AG04450 (cell line): ENCODE measurements at regions not wholly inside any gene's neighbourhood (a gene's known extent, or its start where the extent isn't known, plus 50 kb on each side); places are given as distances from the start of the nearest gene placed in this dataset.

Experiments used
- CTCF ChIA-PET: fragments of 300-600, 350-600 bp; formaldehyde crosslinking; extraction: SDS; loops from one replicate; lab custom pipeline; 2022; ENCODE audit warnings: antibody characterized with exemption, inconsistent platforms; lab: Charles Lee
- POLR2A ChIA-PET: fragments of 350-600 bp; formaldehyde crosslinking; extraction: SDS; loops from one replicate; lab custom pipeline; 2021; ENCODE audit warnings: antibody characterized with exemption, inconsistent platforms; lab: Yijun Ruan, JAX
- DNase-seq: peaks from one replicate; pipeline ENCODE4 v3.0.0-alpha.2; 2011; ENCODE audit warnings: low read depth, low spot score
- H3K27ac ChIP-seq: one replicate; pipeline ENCODE4 v1.5.1; 2012; ENCODE audit warnings: low read depth, low read length, control low read depth
- H3K27me3 ChIP-seq: one replicate; pipeline ENCODE4 v1.6.0; 2012; ENCODE audit warnings: low read length; ENCODE audit not compliant: control insufficient read depth, insufficient read depth
- H3K4me3 ChIP-seq: 2 replicates; pipeline ENCODE4 v1.5.1; 2011; ENCODE audit warnings: mild to moderate bottlenecking, low read depth, low read length, control low read depth
- H3K9me3 ChIP-seq: 2 replicates; pipeline ENCODE4 v1.5.1; 2012; ENCODE audit warnings: low read length; ENCODE audit not compliant: control insufficient read depth, insufficient read depth
- TF ChIP-seq, protein P1 (sequence below): IDR thresholded peaks from 2 replicates; pipeline ENCODE4 v1.5.1; 2011; ENCODE audit warnings: low read depth, low read length, control low read depth, inconsistent platforms

DNA sequence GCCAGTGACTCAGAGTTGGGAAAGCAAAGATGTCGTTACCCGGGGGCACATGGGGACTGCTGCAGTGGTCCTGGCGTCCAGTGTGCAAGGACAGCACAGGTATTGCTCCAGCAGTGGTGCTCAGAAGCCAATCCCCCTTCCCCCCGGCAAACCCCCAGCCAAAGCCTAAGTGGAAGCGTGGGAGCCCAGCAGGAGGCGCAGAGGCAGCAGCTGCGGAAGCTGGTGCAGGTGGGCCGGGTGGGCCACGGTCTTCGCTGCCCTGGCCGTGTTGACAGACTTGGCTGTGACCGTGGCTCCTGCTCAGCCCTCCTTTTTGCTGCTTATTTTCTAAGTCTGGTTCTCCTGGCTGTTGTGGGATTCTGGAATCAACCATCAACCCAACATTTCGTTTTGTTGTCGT lies 369.8 kb upstream of the ST6GAL2 start:
- TF ChIP-seq, protein P1, sequence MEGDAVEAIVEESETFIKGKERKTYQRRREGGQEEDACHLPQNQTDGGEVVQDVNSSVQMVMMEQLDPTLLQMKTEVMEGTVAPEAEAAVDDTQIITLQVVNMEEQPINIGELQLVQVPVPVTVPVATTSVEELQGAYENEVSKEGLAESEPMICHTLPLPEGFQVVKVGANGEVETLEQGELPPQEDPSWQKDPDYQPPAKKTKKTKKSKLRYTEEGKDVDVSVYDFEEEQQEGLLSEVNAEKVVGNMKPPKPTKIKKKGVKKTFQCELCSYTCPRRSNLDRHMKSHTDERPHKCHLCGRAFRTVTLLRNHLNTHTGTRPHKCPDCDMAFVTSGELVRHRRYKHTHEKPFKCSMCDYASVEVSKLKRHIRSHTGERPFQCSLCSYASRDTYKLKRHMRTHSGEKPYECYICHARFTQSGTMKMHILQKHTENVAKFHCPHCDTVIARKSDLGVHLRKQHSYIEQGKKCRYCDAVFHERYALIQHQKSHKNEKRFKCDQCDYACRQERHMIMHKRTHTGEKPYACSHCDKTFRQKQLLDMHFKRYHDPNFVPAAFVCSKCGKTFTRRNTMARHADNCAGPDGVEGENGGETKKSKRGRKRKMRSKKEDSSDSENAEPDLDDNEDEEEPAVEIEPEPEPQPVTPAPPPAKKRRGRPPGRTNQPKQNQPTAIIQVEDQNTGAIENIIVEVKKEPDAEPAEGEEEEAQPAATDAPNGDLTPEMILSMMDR = no peak
- H3K4me3 ChIP-seq = no peak overlapping the region
- H3K27me3 ChIP-seq = no peaks in the 10 kb centered on the region
- no peak overlapping the region for H3K27ac ChIP-seq
- DNase-seq = no peak
- ChIA-PET POLR2A (no interaction called here), CTCF (no interaction called here)
- H3K9me3 ChIP-seq = peaks cover 13% of the 10 kb centered on the region

DNA sequence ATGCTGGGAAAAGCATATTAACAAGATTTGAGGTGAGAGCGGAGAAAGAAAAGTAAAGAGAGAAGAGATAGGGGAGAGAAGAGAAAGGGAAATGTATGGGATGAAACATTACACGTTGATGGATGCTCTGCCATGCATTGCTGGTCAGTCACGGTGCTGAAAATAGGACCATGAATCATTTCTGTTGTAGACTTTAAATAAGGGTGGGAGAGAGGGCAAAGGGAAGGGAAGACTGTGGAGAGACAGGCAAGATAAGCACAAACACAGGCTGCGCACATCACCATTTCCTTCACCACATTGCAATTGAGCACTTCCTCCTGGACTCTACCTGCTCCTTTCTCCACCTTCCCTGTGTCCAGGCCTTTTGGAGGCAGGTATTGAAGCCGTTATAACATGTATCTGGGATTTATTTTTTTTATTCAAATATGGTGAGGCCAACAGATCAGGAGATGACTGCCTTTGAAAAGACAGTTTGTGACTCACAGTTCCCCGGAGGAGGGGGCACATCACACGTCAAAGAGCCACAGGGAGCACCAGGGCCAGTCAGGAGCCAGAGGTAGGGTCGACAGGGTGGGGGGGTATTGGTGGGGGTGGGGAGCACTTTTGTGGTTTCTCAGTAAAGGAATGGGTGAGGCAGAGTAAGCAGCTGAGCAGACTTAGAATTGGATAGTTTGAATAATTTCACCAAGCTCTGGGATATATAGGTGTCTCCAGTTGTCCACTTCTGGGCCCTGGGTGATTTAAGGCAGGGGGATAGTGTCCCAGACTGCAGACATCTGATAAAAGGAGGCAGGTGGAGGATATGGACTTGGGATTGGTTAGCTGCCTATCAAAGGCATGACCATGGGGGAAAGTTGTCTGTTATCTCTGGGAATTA lies 372.8 kb upstream of the ST6GAL2 start:
- POLR2A ChIA-PET = no interaction called here
- no peak for DNase-seq
- Histone ChIP-seq H3K27ac (no peak overlapping the region), H3K27me3 (no peaks in the 10 kb centered on the region), H3K9me3 (peaks cover 13% of the 10 kb centered on the region), H3K4me3 (no peak overlapping the region)
- CTCF ChIA-PET = no interaction called here
- TF ChIP-seq, protein P1 = no peak

GRCh38 chr2:107259408-107260195 lies 373.6 kb upstream of the ST6GAL2 start:
- no peak for DNase-seq
- CTCF ChIA-PET = no interaction called here
- H3K27ac ChIP-seq = no peak overlapping the region

GRCh38 chr2:107263628-107264027 lies 377.7 kb upstream of the ST6GAL2 start:
- Histone ChIP-seq H3K27me3 (no peaks in the 10 kb centered on the region), H3K9me3 (peaks cover 6% of the 10 kb centered on the region; the same call in 1 of the 2 replicates), H3K4me3 (no peak overlapping the region), H3K27ac (no peak overlapping the region)
- TF ChIP-seq, protein P1 = no peak
- ChIA-PET POLR2A (no interaction called here), CTCF (no interaction called here)
- DNase-seq = no peak

More at GRCh38 chr2:107259408-107260195, 373.6 kb upstream of the ST6GAL2 start:
- H3K4me3 ChIP-seq = no peak overlapping the region
- H3K9me3 ChIP-seq = peaks cover 13% of the 10 kb centered on the region
- H3K27me3 ChIP-seq = no peaks in the 10 kb centered on the region
- TF ChIP-seq, protein P1 = no peak
- POLR2A ChIA-PET = no interaction called here

GRCh38 chr2:107264184-107264583 lies 378.2 kb upstream of the ST6GAL2 start:
- TF ChIP-seq, protein P1 = no peak
- DNase-seq = no peak
- POLR2A ChIA-PET = no interaction called here
- H3K27ac ChIP-seq = no peak overlapping the region
- no peaks in the 10 kb centered on the region for H3K27me3 ChIP-seq
- peaks cover 6% of the 10 kb centered on the region; the same call in 1 of the 2 replicates for H3K9me3 ChIP-seq
- H3K4me3 ChIP-seq = no peak overlapping the region
- CTCF ChIA-PET = no interaction called here
